Smooth muscle cell (in vitro differentiated cells): ENCODE measurements at regions not wholly inside any gene's neighbourhood (a gene's known extent, or its start where the extent isn't known, plus 50 kb on each side); places are given as distances from the start of the nearest gene placed in this dataset.

Experiments used
- DNase-seq: peaks from one replicate; lab custom pipeline; 2025; ENCODE audit not compliant: unreplicated experiment; lab: John Stamatoyannopoulos, UW
- H2AFZ ChIP-seq: fragments of 200-600 bp; sonication (generic); 2 replicates; pipeline ENCODE4 v1.6.0; 2016; ENCODE audit warnings: antibody characterized with exemption, low read depth, mild to moderate bottlenecking
- H3F3A ChIP-seq: fragments of 200-600 bp; sonication (generic); 2 replicates; pipeline ENCODE4 v1.6.0; 2017; ENCODE audit warnings: antibody characterized with exemption, low read depth
- H3K27ac ChIP-seq: fragments of 200-600 bp; sonication (generic); 2 replicates; pipeline ENCODE4 v1.5.1; 2016; ENCODE audit warnings: low read depth, mild to moderate bottlenecking
- H3K27me3 ChIP-seq: fragments of 200-600 bp; sonication (generic); 2 replicates; pipeline ENCODE4 v1.6.1; 2016; ENCODE audit warnings: low read depth, mild to moderate bottlenecking
- H3K36me3 ChIP-seq: fragments of 200-600 bp; sonication (generic); 2 replicates; pipeline ENCODE4 v1.5.1; 2016; ENCODE audit warnings: low read depth
- H3K4me1 ChIP-seq: fragments of 200-600 bp; sonication (generic); 2 replicates; pipeline ENCODE4 v1.5.1; 2016; ENCODE audit warnings: low read depth
- H3K4me2 ChIP-seq: fragments of 200-600 bp; sonication (generic); 2 replicates; pipeline ENCODE4 v1.6.0; 2016; ENCODE audit warnings: mild to moderate bottlenecking
- H3K4me3 ChIP-seq: fragments of 200-600 bp; sonication (generic); 2 replicates; pipeline ENCODE4 v1.5.1; 2016; ENCODE audit warnings: mild to moderate bottlenecking
- H3K79me2 ChIP-seq: fragments of 200-600 bp; sonication (generic); 2 replicates; pipeline ENCODE4 v1.6.0; 2016; ENCODE audit warnings: low read depth, mild to moderate bottlenecking
- H3K9ac ChIP-seq: fragments of 200-600 bp; sonication (generic); 2 replicates; pipeline ENCODE4 v1.6.0; 2016; ENCODE audit warnings: low read depth
- H3K9me3 ChIP-seq: fragments of 200-600 bp; sonication (generic); replicated peaks from 2 replicates; pipeline ENCODE4 v1.5.1; 2016; ENCODE audit warnings: low read depth
- H4K20me1 ChIP-seq: fragments of 200-600 bp; sonication (generic); 2 replicates; pipeline ENCODE4 v1.6.0; 2016; ENCODE audit warnings: low read depth
- CTCF ChIP-seq: fragments of 200-600 bp; sonication (generic); IDR thresholded peaks from 2 replicates; pipeline ENCODE4 v1.5.1; 2017; ENCODE audit warnings: borderline replicate concordance, mild to moderate bottlenecking, antibody characterized with exemption; ENCODE audit not compliant: insufficient read depth, poor library complexity, severe bottlenecking
- WGBS: methylation state at CpG from one replicate; pipeline ENCODE4 v1.1.7; 2016; ENCODE audit warnings: low lambda C conversion rate; 5-methylcytosine and 5-hydroxymethylcytosine counted together

- H3K9me3 ChIP-seq: no peaks in the 10 kb centered on the region
- no peak overlapping the region for H3K4me3 ChIP-seq
- peak overlapping the region; percentile 24 for H3K4me2 ChIP-seq
- no peak for DNase-seq
- H3K27me3 ChIP-seq: no peaks in the 10 kb centered on the region
- H4K20me1 ChIP-seq: no peaks in the 10 kb centered on the region
- H3K27ac ChIP-seq: peak overlapping the region; percentile 53
- H3K36me3 ChIP-seq: no peaks in the 10 kb centered on the region
- H2AFZ ChIP-seq: no peak overlapping the region
- no peak for TF ChIP-seq CTCF
- H3K4me1 ChIP-seq: peaks cover 5% of the 10 kb centered on the region
- no peaks in the 10 kb centered on the region for H3K79me2 ChIP-seq
- WGBS: 31% methylated on average over 3 of the region's 3 CpGs
- H3F3A ChIP-seq: no peaks in the 10 kb centered on the region
- no peak overlapping the region for H3K9ac ChIP-seq
These were observed 1621.3 kb downstream of the SUCLG1 start for GRCh38 chr2:82837588-82838304.

GRCh38 chr2:82834893-82835292 lies 1624.2 kb downstream of the SUCLG1 start:
- no peaks in the 10 kb centered on the region for H4K20me1 ChIP-seq
- H2AFZ ChIP-seq: no peak overlapping the region
- 79% methylated on average over 1 of the region's 1 CpG for WGBS

GRCh38 chr2:82827426-82827825 lies 1631.7 kb downstream of the SUCLG1 start:
- Histone ChIP-seq H3K4me3 (no peak overlapping the region), H3K27me3 (no peaks in the 10 kb centered on the region), H3K27ac (no peak overlapping the region), H3K9ac (no peak overlapping the region), H3F3A (no peaks in the 10 kb centered on the region), H4K20me1 (no peaks in the 10 kb centered on the region), H3K36me3 (no peaks in the 10 kb centered on the region), H3K79me2 (no peaks in the 10 kb centered on the region), H3K4me2 (no peak overlapping the region), H3K4me1 (no peaks in the 10 kb centered on the region), H2AFZ (peak overlapping the region; percentile 68), H3K9me3 (no peaks in the 10 kb centered on the region)
- TF ChIP-seq CTCF: no peak
- WGBS: 91% methylated on average over 2 of the region's 2 CpGs
- no peak for DNase-seq

More at GRCh38 chr2:82834893-82835292, 1624.2 kb downstream of the SUCLG1 start:
- no peak overlapping the region for H3K4me3 ChIP-seq
- peaks cover 5% of the 10 kb centered on the region for H3K4me1 ChIP-seq
- DNase-seq: no peak
- H3F3A ChIP-seq: no peaks in the 10 kb centered on the region
- no peaks in the 10 kb centered on the region for H3K79me2 ChIP-seq
- H3K4me2 ChIP-seq: no peak overlapping the region
- no peak for TF ChIP-seq CTCF
- no peaks in the 10 kb centered on the region for H3K9me3 ChIP-seq
- H3K27ac ChIP-seq: no peak overlapping the region
- no peaks in the 10 kb centered on the region for H3K27me3 ChIP-seq
- no peak overlapping the region for H3K9ac ChIP-seq
- no peaks in the 10 kb centered on the region for H3K36me3 ChIP-seq

GRCh38 chr2:82826437-82826836 lies 1632.6 kb downstream of the SUCLG1 start:
- 91% methylated on average over 2 of the region's 2 CpGs for WGBS
- H3K36me3 ChIP-seq: no peaks in the 10 kb centered on the region
- H3K27ac ChIP-seq: no peak overlapping the region
- H3K4me1 ChIP-seq: no peaks in the 10 kb centered on the region
- no peaks in the 10 kb centered on the region for H4K20me1 ChIP-seq
- no peak overlapping the region for H3K9ac ChIP-seq
- H3K79me2 ChIP-seq: no peaks in the 10 kb centered on the region
- no peak for DNase-seq
- H2AFZ ChIP-seq: no peak overlapping the region
- no peaks in the 10 kb centered on the region for H3F3A ChIP-seq
- H3K9me3 ChIP-seq: no peaks in the 10 kb centered on the region
- no peak for TF ChIP-seq CTCF
- no peak overlapping the region for H3K4me3 ChIP-seq
- H3K4me2 ChIP-seq: no peak overlapping the region
- H3K27me3 ChIP-seq: no peaks in the 10 kb centered on the region
